ENCODE measurements at regions not wholly inside any gene's neighbourhood (a gene's known extent, or its start where the extent isn't known, plus 50 kb on each side); places are given as distances from the start of the nearest gene placed in this dataset.

DNA sequence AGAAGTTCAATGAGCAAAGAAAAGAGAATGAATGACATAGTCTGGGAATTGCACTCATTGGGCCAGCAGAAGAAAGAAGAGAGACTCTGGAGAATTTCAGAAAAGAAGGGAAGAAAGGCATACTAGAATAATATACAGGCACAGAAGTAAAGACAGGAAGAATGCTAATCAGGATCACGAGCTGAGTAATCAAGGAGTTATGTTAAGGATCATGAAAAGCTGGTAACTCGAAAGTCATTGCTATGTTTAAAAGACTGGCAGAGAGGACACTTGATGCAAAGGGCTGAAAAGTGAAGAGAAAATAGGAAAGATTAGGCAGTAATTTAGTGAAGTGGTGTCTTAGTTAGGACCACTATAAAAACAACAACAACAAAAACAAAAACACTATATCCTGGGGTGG, 284.1 kb downstream of the ZBBX start:
- intact Hi-C loops (cut with micrococcal nuclease): no loop called here
- no peak for ATAC-seq
- POLR2A ChIA-PET: no interaction called here

More for the DNA sequence above, 284.1 kb downstream of the ZBBX start:
- Histone ChIP-seq H4K20me1 (replicated peaks; ENCODE audit: control insufficient read depth, insufficient read depth, low read length) (no peaks in the 10 kb centered on the region), H3K4me2 (ENCODE audit: insufficient read depth, low read length) (no peak overlapping the region), H3K36me3 (ENCODE audit: control insufficient read depth, insufficient read depth, low read length) (no peaks in the 10 kb centered on the region), H3K79me2 (ENCODE audit: control insufficient read depth, insufficient read depth, low read length) (no peaks in the 10 kb centered on the region), H3K27ac (ENCODE audit: extremely low read depth, low read depth, low read length) (no peak overlapping the region), H3K27me3 (ENCODE audit: control insufficient read depth in 2 of 2, insufficient read depth in 2 of 2, low read length in 2 of 2) (no peaks in the 10 kb centered on the region), H3K9me1 (ENCODE audit: control insufficient read depth, insufficient read depth, low read length) (no peaks in the 10 kb centered on the region), H3K4me1 (replicated peaks in 1 of 2; ENCODE audit: control insufficient read depth in 2 of 2, insufficient read depth in 2 of 2, low read length in 2 of 2) (no peaks in the 10 kb centered on the region), H3K4me3 (no peak overlapping the region), H2AFZ (ENCODE audit: low read depth, low read length) (no peak overlapping the region), H3K9me3 (replicated peaks; ENCODE audit: control insufficient read depth, insufficient read depth, low read depth, low read length) (no peaks in the 10 kb centered on the region), H3K9ac (ENCODE audit: insufficient read depth in 1 of 2, low read depth in 2 of 2, low read length in 2 of 2) (no peak overlapping the region)
- CTCF ChIA-PET (ENCODE audit: low intra/inter-chr PET ratio): no interaction called here
- DNase-seq (ENCODE audit: extremely low read depth in 1 of 4, low spot score in 3 of 4) (no peak), FAIRE-seq (no peak)
- TF ChIP-seq, protein P1, sequence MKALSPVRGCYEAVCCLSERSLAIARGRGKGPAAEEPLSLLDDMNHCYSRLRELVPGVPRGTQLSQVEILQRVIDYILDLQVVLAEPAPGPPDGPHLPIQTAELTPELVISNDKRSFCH (CRISPR knock-in tag; IDR thresholded peaks at IDR 0.05): no peak
- TF ChIP-seq, protein P1 (tag; IDR thresholded peaks at IDR 0.05): no peak
- TF ChIP-seq KDM1A (IDR thresholded peaks at IDR 0.05) (no peak), ZBED1 (IDR thresholded peaks at IDR 0.05) (no peak), TFAM (CRISPR knock-in tag; conservative IDR thresholded peaks at IDR 0.05) (no peak), PHB2 (IDR thresholded peaks at IDR 0.05; ENCODE audit: low read depth) (no peak), HNRNPK (IDR thresholded peaks at IDR 0.05; ENCODE audit: low read depth, low read length, poor library complexity, severe bottlenecking) (no peak), ZNF133 (CRISPR knock-in tag; IDR thresholded peaks at IDR 0.05) (no peak), PPARD (CRISPR knock-in tag; IDR thresholded peaks at IDR 0.05) (no peak), NCOR1 (IDR thresholded peaks at IDR 0.05) (no peak), POLR2A (conservative IDR thresholded peaks at IDR 0.05) (no peak)
- TF ChIP-seq, protein P2, sequence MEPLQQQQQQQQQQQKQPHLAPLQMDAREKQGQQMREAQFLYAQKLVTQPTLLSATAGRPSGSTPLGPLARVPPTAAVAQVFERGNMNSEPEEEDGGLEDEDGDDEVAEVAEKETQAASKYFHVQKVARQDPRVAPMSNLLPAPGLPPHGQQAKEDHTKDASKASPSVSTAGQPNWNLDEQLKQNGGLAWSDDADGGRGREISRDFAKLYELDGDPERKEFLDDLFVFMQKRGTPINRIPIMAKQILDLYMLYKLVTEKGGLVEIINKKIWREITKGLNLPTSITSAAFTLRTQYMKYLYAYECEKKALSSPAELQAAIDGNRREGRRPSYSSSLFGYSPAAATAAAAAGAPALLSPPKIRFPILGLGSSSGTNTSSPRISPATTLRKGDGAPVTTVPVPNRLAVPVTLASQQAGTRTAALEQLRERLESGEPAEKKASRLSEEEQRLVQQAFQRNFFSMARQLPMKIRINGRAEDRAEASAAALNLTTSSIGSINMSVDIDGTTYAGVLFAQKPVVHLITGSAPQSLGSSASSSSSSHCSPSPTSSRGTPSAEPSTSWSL (CRISPR knock-in tag; IDR thresholded peaks at IDR 0.05; ENCODE audit: borderline replicate concordance): no peak
- TF ChIP-seq, protein P3, sequence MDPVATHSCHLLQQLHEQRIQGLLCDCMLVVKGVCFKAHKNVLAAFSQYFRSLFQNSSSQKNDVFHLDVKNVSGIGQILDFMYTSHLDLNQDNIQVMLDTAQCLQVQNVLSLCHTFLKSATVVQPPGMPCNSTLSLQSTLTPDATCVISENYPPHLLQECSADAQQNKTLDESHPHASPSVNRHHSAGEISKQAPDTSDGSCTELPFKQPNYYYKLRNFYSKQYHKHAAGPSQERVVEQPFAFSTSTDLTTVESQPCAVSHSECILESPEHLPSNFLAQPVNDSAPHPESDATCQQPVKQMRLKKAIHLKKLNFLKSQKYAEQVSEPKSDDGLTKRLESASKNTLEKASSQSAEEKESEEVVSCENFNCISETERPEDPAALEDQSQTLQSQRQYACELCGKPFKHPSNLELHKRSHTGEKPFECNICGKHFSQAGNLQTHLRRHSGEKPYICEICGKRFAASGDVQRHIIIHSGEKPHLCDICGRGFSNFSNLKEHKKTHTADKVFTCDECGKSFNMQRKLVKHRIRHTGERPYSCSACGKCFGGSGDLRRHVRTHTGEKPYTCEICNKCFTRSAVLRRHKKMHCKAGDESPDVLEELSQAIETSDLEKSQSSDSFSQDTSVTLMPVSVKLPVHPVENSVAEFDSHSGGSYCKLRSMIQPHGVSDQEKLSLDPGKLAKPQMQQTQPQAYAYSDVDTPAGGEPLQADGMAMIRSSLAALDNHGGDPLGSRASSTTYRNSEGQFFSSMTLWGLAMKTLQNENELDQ (CRISPR knock-in tag; IDR thresholded peaks at IDR 0.05; ENCODE audit: borderline replicate concordance): no peak
- TF ChIP-seq, protein P4, sequence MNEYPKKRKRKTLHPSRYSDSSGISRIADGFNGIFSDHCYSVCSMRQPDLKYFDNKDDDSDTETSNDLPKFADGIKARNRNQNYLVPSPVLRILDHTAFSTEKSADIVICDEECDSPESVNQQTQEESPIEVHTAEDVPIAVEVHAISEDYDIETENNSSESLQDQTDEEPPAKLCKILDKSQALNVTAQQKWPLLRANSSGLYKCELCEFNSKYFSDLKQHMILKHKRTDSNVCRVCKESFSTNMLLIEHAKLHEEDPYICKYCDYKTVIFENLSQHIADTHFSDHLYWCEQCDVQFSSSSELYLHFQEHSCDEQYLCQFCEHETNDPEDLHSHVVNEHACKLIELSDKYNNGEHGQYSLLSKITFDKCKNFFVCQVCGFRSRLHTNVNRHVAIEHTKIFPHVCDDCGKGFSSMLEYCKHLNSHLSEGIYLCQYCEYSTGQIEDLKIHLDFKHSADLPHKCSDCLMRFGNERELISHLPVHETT (CRISPR knock-in tag; conservative IDR thresholded peaks at IDR 0.05 in 1 of 2, IDR thresholded peaks at IDR 0.05 in 1 of 2): no peak
- in situ Hi-C loops (cut with MboI): no loop called here
- no TSS peak for BruUV-seq (replicated peaks)
- 0% methylated on average over 2 of the region's 2 CpGs for WGBS (ENCODE audit: insufficient coverage, low coverage, missing lambda C conversion rate)

Measured in K562 (cell line).